Femur (tissue), 1 donor: ENCODE measurements at regions not wholly inside any gene's neighbourhood (a gene's known extent, or its start where the extent isn't known, plus 50 kb on each side); places are given as distances from the start of the nearest gene placed in this dataset.

ENCODE experiments used
- DNase-seq: peaks from one replicate; pipeline ENCODE4 v3.0.0-alpha.2; 2017

- DNase-seq, result no peak
Observed at GRCh38 chr7:54960517-54960916, 58.3 kb upstream of the EGFR start.

DNA sequence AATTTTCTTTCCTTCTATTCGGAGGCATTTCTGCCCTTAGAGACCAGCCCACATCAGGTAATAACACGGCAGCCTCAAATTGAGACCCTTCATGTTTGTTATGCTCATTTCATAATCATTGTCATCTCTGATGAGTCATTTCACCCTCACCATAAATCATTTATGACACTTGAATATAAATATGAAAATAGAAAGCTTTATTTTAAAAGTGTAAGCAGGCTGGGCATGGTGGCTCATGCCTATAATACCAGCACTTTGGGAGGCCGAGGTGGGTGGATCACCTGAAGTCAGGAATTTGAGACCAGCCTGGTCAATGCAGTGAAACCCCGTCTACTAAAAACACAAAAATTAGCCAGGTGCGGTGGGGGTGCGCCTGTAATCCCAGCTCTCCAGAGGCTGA lies 57.4 kb upstream of the EGFR start:
- no peak for DNase-seq

- no peak for DNase-seq
Observed at GRCh38 chr7:54963155-54963554, 55.7 kb upstream of the EGFR start.

DNA sequence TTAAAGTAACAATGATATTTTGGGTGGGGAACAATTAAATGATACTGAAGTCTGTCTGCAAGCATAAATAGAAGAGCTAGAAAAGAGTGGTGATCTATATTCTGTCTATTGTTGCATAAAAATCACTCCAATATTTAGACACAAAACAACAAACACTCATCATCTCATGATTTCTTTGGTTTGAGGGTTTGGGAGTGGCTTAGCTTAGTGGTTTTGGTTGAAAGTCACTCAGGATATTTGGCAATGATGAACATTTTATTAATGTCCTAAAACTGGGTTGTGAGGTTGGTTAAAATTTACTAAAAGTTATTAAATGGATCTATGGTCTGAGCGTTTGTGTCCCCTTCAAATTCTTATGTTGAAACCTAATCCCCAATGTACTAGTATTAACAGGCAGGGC lies 54.7 kb upstream of the EGFR start:
- DNase-seq, result no peak

DNA sequence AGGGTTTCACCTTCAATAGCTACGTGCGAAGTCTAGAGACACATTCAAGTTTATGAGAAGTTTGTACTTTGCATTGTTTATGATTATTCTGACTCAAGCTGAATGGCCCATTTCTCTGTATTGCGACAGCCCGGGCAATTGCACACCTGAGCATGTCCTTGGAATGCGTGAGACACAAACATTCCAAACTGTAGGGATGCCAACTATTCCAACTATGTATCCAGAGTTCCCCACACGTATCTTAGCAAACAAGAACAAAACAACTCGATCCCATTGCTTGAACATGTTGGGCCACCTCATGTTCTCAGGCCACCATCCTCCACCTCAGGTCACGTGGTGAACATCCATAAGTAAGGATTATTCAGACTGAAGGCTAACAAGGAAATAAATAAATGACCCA lies 51.4 kb upstream of the EGFR start:
- DNase-seq, result no peak

- DNase-seq, result no peak
Observed at GRCh38 chr7:54968018-54968417, 50.8 kb upstream of the EGFR start.
